ENCODE measurements at regions not wholly inside any gene's neighbourhood (a gene's known extent, or its start where the extent isn't known, plus 50 kb on each side); places are given as distances from the start of the nearest gene placed in this dataset.

- no peak for TF ChIP-seq CTCF (IDR thresholded peaks at IDR 0.05)
- no peaks in the 10 kb centered on the region for H3K27me3 Mint-ChIP-seq
- POLR2A ChIA-PET: no interaction called here
These were observed 680.1 kb downstream of the IGSF11 start for GRCh38 chr3:118354556-118354955.

GRCh38 chr3:118369892-118370491, 664.7 kb downstream of the IGSF11 start:
- peaks cover 0 to 8% of the 10 kb centered on the region in 2 experiments for H3K9me3 ChIP-seq (ENCODE audit: control insufficient read depth in 1 of 2, insufficient read depth in 1 of 2, low read length in 2 of 2)
- H3K4me3 ChIP-seq (ENCODE audit: low read length): no peak overlapping the region
- no peaks in the 10 kb centered on the region for H3K36me3 ChIP-seq (ENCODE audit: insufficient read depth, low read length)
- H3K4me3 Mint-ChIP-seq: no peak overlapping the region
- H3K27me3 Mint-ChIP-seq: no peaks in the 10 kb centered on the region
- no peaks in the 10 kb centered on the region for H3K4me1 Mint-ChIP-seq (ENCODE audit: low read depth)
- H3K27ac Mint-ChIP-seq: no peak overlapping the region
- ChIA-PET CTCF (no interaction called here), POLR2A (no interaction called here)
- no peaks in the 10 kb centered on the region for H3K27me3 ChIP-seq (ENCODE audit: control insufficient read depth in 1 of 2, insufficient read depth in 2 of 2, low read length in 2 of 2)
- no peaks in the 10 kb centered on the region for H3K4me1 ChIP-seq (ENCODE audit: insufficient read depth, low read length)
- no peak overlapping the region for H3K27ac ChIP-seq (ENCODE audit: low read depth in 1 of 2, low read length in 2 of 2)
- intact Hi-C loops (cut with DNase I, micrococcal nuclease): no loop called here
- ATAC-seq (ENCODE audit: poor library complexity) (no peak), DNase-seq (no peak)
- TF ChIP-seq CTCF (IDR thresholded peaks at IDR 0.05): no peak
- H3K36me3 Mint-ChIP-seq (ENCODE audit: low read depth): no peaks in the 10 kb centered on the region
- H3K9me3 Mint-ChIP-seq: peaks cover 12% of the 10 kb centered on the region

More at GRCh38 chr3:118354556-118354955, 680.1 kb downstream of the IGSF11 start:
- Histone ChIP-seq H3K27me3 (ENCODE audit: control insufficient read depth in 1 of 2, insufficient read depth in 2 of 2, low read length in 2 of 2) (no peaks in the 10 kb centered on the region), H3K4me1 (ENCODE audit: insufficient read depth, low read length) (no peaks in the 10 kb centered on the region), H3K4me3 (ENCODE audit: low read length) (no peak overlapping the region), H3K27ac (ENCODE audit: low read depth in 1 of 2, low read length in 2 of 2) (no peak overlapping the region), H3K9me3 (ENCODE audit: control insufficient read depth in 1 of 2, insufficient read depth in 1 of 2, low read length in 2 of 2) (peaks cover 14 to 31% of the 10 kb centered on the region in 2 experiments), H3K36me3 (ENCODE audit: insufficient read depth, low read length) (no peaks in the 10 kb centered on the region)
- Mint-ChIP-seq H3K4me1 (ENCODE audit: low read depth) (no peaks in the 10 kb centered on the region), H3K4me3 (no peak overlapping the region), H3K9me3 (peaks cover 21% of the 10 kb centered on the region), H3K36me3 (ENCODE audit: low read depth) (no peaks in the 10 kb centered on the region), H3K27ac (no peak overlapping the region)
- DNase-seq: no peak
- CTCF ChIA-PET: no interaction called here
- intact Hi-C loops (cut with DNase I, micrococcal nuclease): no loop called here
- ATAC-seq (ENCODE audit: poor library complexity): no peak

GRCh38 chr3:118380576-118380975, 654.1 kb downstream of the IGSF11 start:
- no peak overlapping the region for H3K27ac Mint-ChIP-seq
- CTCF ChIA-PET: no interaction called here
- H3K4me3 ChIP-seq (ENCODE audit: low read length): no peak overlapping the region
- no peak overlapping the region for H3K27ac ChIP-seq (ENCODE audit: low read depth in 1 of 2, low read length in 2 of 2)
- H3K4me1 Mint-ChIP-seq (ENCODE audit: low read depth): no peaks in the 10 kb centered on the region
- no peaks in the 10 kb centered on the region for H3K4me1 ChIP-seq (ENCODE audit: insufficient read depth, low read length)
- peaks cover 5% of the 10 kb centered on the region for H3K9me3 Mint-ChIP-seq
- H3K27me3 Mint-ChIP-seq: no peaks in the 10 kb centered on the region
- H3K36me3 Mint-ChIP-seq (ENCODE audit: low read depth): no peaks in the 10 kb centered on the region
- no peak for TF ChIP-seq CTCF (IDR thresholded peaks at IDR 0.05)
- no peak overlapping the region for H3K4me3 Mint-ChIP-seq
- H3K27me3 ChIP-seq (ENCODE audit: control insufficient read depth in 1 of 2, insufficient read depth in 2 of 2, low read length in 2 of 2): no peaks in the 10 kb centered on the region
- POLR2A ChIA-PET: no interaction called here
- intact Hi-C loops (cut with DNase I, micrococcal nuclease): no loop called here
- no peak for DNase-seq
- H3K36me3 ChIP-seq (ENCODE audit: insufficient read depth, low read length): no peaks in the 10 kb centered on the region
- peaks cover 0 to 3% of the 10 kb centered on the region in 2 experiments for H3K9me3 ChIP-seq (ENCODE audit: control insufficient read depth in 1 of 2, insufficient read depth in 1 of 2, low read length in 2 of 2)
- no peak for ATAC-seq (ENCODE audit: poor library complexity)

Data from CD4-positive, alpha-beta T cell (primary cell).